ENCODE measurements at regions not wholly inside any gene's neighbourhood (a gene's known extent, or its start where the extent isn't known, plus 50 kb on each side); places are given as distances from the start of the nearest gene placed in this dataset.

- Histone ChIP-seq H3K9me2 (replicated peaks; ENCODE audit: control insufficient read depth, low read length) (no peaks in the 10 kb centered on the region), H3K4me3 (ENCODE audit: low read length) (no peak overlapping the region), H3K36me3 (ENCODE audit: control insufficient read depth, low read length) (no peaks in the 10 kb centered on the region), H3K27me3 (ENCODE audit: control insufficient read depth, low read length) (no peaks in the 10 kb centered on the region), H3K4me2 (ENCODE audit: low read length) (no peak overlapping the region), H3K9me3 (ENCODE audit: control insufficient read depth, insufficient read depth, low read length) (no peaks in the 10 kb centered on the region), H3K27ac (ENCODE audit: low read depth, low read length) (no peak overlapping the region), H4K20me1 (ENCODE audit: control insufficient read depth, insufficient read depth, low read depth, low read length) (no peaks in the 10 kb centered on the region), H3K79me2 (ENCODE audit: control insufficient read depth, low read length) (no peaks in the 10 kb centered on the region), H3K4me1 (ENCODE audit: control insufficient read depth, low read length) (no peaks in the 10 kb centered on the region), H3F3A (ENCODE audit: control insufficient read depth, insufficient read depth) (no peaks in the 10 kb centered on the region)
- TF ChIP-seq EZH2phosphoT487 (IDR thresholded peaks at IDR 0.05; ENCODE audit: borderline replicate concordance, low read length): no peak
Measured at GRCh38 chr6:6503191-6503590, 85.3 kb upstream of the LY86 start.

GRCh38 chr6:6505111-6505510 is 83.4 kb upstream of the LY86 start:
- no peaks in the 10 kb centered on the region for H3F3A ChIP-seq (ENCODE audit: control insufficient read depth, insufficient read depth)
- H3K36me3 ChIP-seq (ENCODE audit: control insufficient read depth, low read length): no peaks in the 10 kb centered on the region
- no peaks in the 10 kb centered on the region for H3K9me2 ChIP-seq (replicated peaks; ENCODE audit: control insufficient read depth, low read length)
- no peak overlapping the region for H3K4me2 ChIP-seq (ENCODE audit: low read length)
- H3K4me1 ChIP-seq (ENCODE audit: control insufficient read depth, low read length): no peaks in the 10 kb centered on the region
- peak; percentile 14 for TF ChIP-seq CTCF (IDR thresholded peaks at IDR 0.05; ENCODE audit: low read depth, low read length, poor library complexity, severe bottlenecking)
- no peak for TF ChIP-seq EZH2phosphoT487 (IDR thresholded peaks at IDR 0.05; ENCODE audit: borderline replicate concordance, low read length)
- H3K9me3 ChIP-seq (ENCODE audit: control insufficient read depth, insufficient read depth, low read length): 0 out of 2 replicates have a peak, but pooled peaks cover 2% of the 10 kb centered on the region
- no peak overlapping the region for H3K4me3 ChIP-seq (ENCODE audit: low read length)
- no peaks in the 10 kb centered on the region for H4K20me1 ChIP-seq (ENCODE audit: control insufficient read depth, insufficient read depth, low read depth, low read length)
- H3K79me2 ChIP-seq (ENCODE audit: control insufficient read depth, low read length): no peaks in the 10 kb centered on the region
- no peak overlapping the region for H3K27ac ChIP-seq (ENCODE audit: low read depth, low read length)
- H3K27me3 ChIP-seq (ENCODE audit: control insufficient read depth, low read length): no peaks in the 10 kb centered on the region

GRCh38 chr6:6508643-6509042 is 79.9 kb upstream of the LY86 start:
- no peaks in the 10 kb centered on the region for H4K20me1 ChIP-seq (ENCODE audit: control insufficient read depth, insufficient read depth, low read depth, low read length)
- no peak overlapping the region for H3K4me3 ChIP-seq (ENCODE audit: low read length)
- H3K4me1 ChIP-seq (ENCODE audit: control insufficient read depth, low read length): no peaks in the 10 kb centered on the region
- no peak overlapping the region for H3K27ac ChIP-seq (ENCODE audit: low read depth, low read length)
- H3K36me3 ChIP-seq (ENCODE audit: control insufficient read depth, low read length): no peaks in the 10 kb centered on the region
- H3F3A ChIP-seq (ENCODE audit: control insufficient read depth, insufficient read depth): no peaks in the 10 kb centered on the region
- H3K4me2 ChIP-seq (ENCODE audit: low read length): no peak overlapping the region
- no peak for TF ChIP-seq CTCF (IDR thresholded peaks at IDR 0.05; ENCODE audit: low read depth, low read length, poor library complexity, severe bottlenecking)
- no peak for TF ChIP-seq EZH2phosphoT487 (IDR thresholded peaks at IDR 0.05; ENCODE audit: borderline replicate concordance, low read length)
- no peaks in the 10 kb centered on the region for H3K79me2 ChIP-seq (ENCODE audit: control insufficient read depth, low read length)
- H3K9me2 ChIP-seq (replicated peaks; ENCODE audit: control insufficient read depth, low read length): no peaks in the 10 kb centered on the region
- no peaks in the 10 kb centered on the region for H3K27me3 ChIP-seq (ENCODE audit: control insufficient read depth, low read length)
- 0 out of 2 replicates have a peak, but pooled peaks cover 2% of the 10 kb centered on the region for H3K9me3 ChIP-seq (ENCODE audit: control insufficient read depth, insufficient read depth, low read length)

- no peak for TF ChIP-seq EZH2phosphoT487 (IDR thresholded peaks at IDR 0.05; ENCODE audit: borderline replicate concordance, low read length)
- TF ChIP-seq CTCF (IDR thresholded peaks at IDR 0.05; ENCODE audit: low read depth, low read length, poor library complexity, severe bottlenecking): no peak
- Histone ChIP-seq H3K9me3 (ENCODE audit: control insufficient read depth, insufficient read depth, low read length) (0 out of 2 replicates have a peak, but pooled peaks cover 2% of the 10 kb centered on the region), H3K4me3 (ENCODE audit: low read length) (no peak overlapping the region), H3K27ac (ENCODE audit: low read depth, low read length) (no peak overlapping the region), H3K27me3 (ENCODE audit: control insufficient read depth, low read length) (no peaks in the 10 kb centered on the region), H4K20me1 (ENCODE audit: control insufficient read depth, insufficient read depth, low read depth, low read length) (no peaks in the 10 kb centered on the region), H3K4me2 (ENCODE audit: low read length) (no peak overlapping the region), H3K4me1 (ENCODE audit: control insufficient read depth, low read length) (no peaks in the 10 kb centered on the region), H3K36me3 (ENCODE audit: control insufficient read depth, low read length) (no peaks in the 10 kb centered on the region), H3K79me2 (ENCODE audit: control insufficient read depth, low read length) (no peaks in the 10 kb centered on the region), H3F3A (ENCODE audit: control insufficient read depth, insufficient read depth) (no peaks in the 10 kb centered on the region), H3K9me2 (replicated peaks; ENCODE audit: control insufficient read depth, low read length) (no peaks in the 10 kb centered on the region)
Measured at GRCh38 chr6:6509284-6509683, 79.2 kb upstream of the LY86 start.
